Activated T-helper 2 cell treated with anti-CD3 and anti-CD28 coated beads, Interferon-gamma antibody, Interleukin-2, Interleukin-4, amounts not matched to agents 10 μg/mL and 5 μg/mL and 100 μg/mL, durations not matched to agents 14 hours and 24 hours and 36 hours (primary cell): ENCODE measurements at regions not wholly inside any gene's neighbourhood (a gene's known extent, or its start where the extent isn't known, plus 50 kb on each side); places are given as distances from the start of the nearest gene placed in this dataset.
"Not testable (repeated sequence)": the region's sequence is repeated elsewhere in the genome, so short reads cannot be mapped to it uniquely, and the experiment has no call there.

Experiments
- DNase-seq: peaks from one replicate; pipeline ENCODE4 v3.0.0; 2021; ENCODE audit warnings: low spot score
- H3K27ac Mint-ChIP-seq: one replicate; pipeline ENCODE4 v1.8.0; 2021; ENCODE audit warnings: mixed read lengths
- H3K27me3 Mint-ChIP-seq: one replicate; pipeline ENCODE4 v1.8.0; 2021; ENCODE audit warnings: low read depth, mixed read lengths
- H3K36me3 Mint-ChIP-seq: one replicate; pipeline ENCODE4 v1.8.0; 2021; ENCODE audit warnings: low read depth, mixed read lengths
- H3K4me1 Mint-ChIP-seq: one replicate; pipeline ENCODE4 v1.8.0; 2021; ENCODE audit warnings: low read depth, mixed read lengths
- H3K4me3 Mint-ChIP-seq: one replicate; pipeline ENCODE4 v1.8.0; 2021; ENCODE audit warnings: low read depth, mild to moderate bottlenecking, moderate library complexity, mixed read lengths
- H3K9me3 Mint-ChIP-seq: one replicate; pipeline ENCODE4 v1.8.0; 2021; ENCODE audit warnings: mixed read lengths
- intact Hi-C: fragments of 100-400 bp; cut with micrococcal nuclease; formaldehyde crosslinking; loops from one replicate; pipeline ENCODE4 v1.15.1; 2023

GRCh38 chrX:138873640-138874039, 162.1 kb upstream of the FGF13 start:
- H3K4me1 Mint-ChIP-seq, H3K36me3 Mint-ChIP-seq, intact Hi-C loops, H3K27ac Mint-ChIP-seq, H3K4me3 Mint-ChIP-seq, DNase-seq, H3K27me3 Mint-ChIP-seq, H3K9me3 Mint-ChIP-seq: not testable (repeated sequence)

- H3K36me3 Mint-ChIP-seq: no peaks in the 10 kb centered on the region
- no peaks in the 10 kb centered on the region for H3K9me3 Mint-ChIP-seq
- DNase-seq: no peak
- intact Hi-C loops: no loop called here
- no peak overlapping the region for H3K27ac Mint-ChIP-seq
- no peaks in the 10 kb centered on the region for H3K4me1 Mint-ChIP-seq
- no peak overlapping the region for H3K4me3 Mint-ChIP-seq
- H3K27me3 Mint-ChIP-seq: no peaks in the 10 kb centered on the region
Observed at GRCh38 chrX:138872537-138872936, 161.0 kb upstream of the FGF13 start.

- Mint-ChIP-seq H3K4me3 (no peak overlapping the region), H3K4me1 (no peaks in the 10 kb centered on the region), H3K27me3 (no peaks in the 10 kb centered on the region), H3K36me3 (no peaks in the 10 kb centered on the region), H3K27ac (no peak overlapping the region), H3K9me3 (no peaks in the 10 kb centered on the region)
- no peak for DNase-seq
- intact Hi-C loops: no loop called here
Observed at GRCh38 chrX:138871739-138872138, 160.2 kb upstream of the FGF13 start.

- no peak for DNase-seq
- no peak overlapping the region for H3K27ac Mint-ChIP-seq
- no peaks in the 10 kb centered on the region for H3K27me3 Mint-ChIP-seq
- no peaks in the 10 kb centered on the region for H3K36me3 Mint-ChIP-seq
- no peaks in the 10 kb centered on the region for H3K9me3 Mint-ChIP-seq
- H3K4me1 Mint-ChIP-seq: peaks cover 3% of the 10 kb centered on the region
- intact Hi-C loops: no loop called here
- H3K4me3 Mint-ChIP-seq: no peak overlapping the region
Observed at GRCh38 chrX:138866643-138867042, 155.1 kb upstream of the FGF13 start.

- no peak overlapping the region for H3K4me3 Mint-ChIP-seq
- H3K4me1 Mint-ChIP-seq: peaks cover 3% of the 10 kb centered on the region
- no peak overlapping the region for H3K27ac Mint-ChIP-seq
- intact Hi-C loops: no loop called here
- no peaks in the 10 kb centered on the region for H3K36me3 Mint-ChIP-seq
- DNase-seq: no peak
- no peaks in the 10 kb centered on the region for H3K27me3 Mint-ChIP-seq
- H3K9me3 Mint-ChIP-seq: no peaks in the 10 kb centered on the region
Observed at GRCh38 chrX:138865093-138865649, 153.7 kb upstream of the FGF13 start.

- no peaks in the 10 kb centered on the region for H3K36me3 Mint-ChIP-seq
Observed at GRCh38 chrX:138859421-138859820, 147.9 kb upstream of the FGF13 start.

GRCh38 chrX:138858951-138859350, 147.4 kb upstream of the FGF13 start:
- Mint-ChIP-seq H3K27ac (peak overlapping the region; percentile 72), H3K4me1 (peaks cover 14% of the 10 kb centered on the region), H3K9me3 (no peaks in the 10 kb centered on the region), H3K4me3 (no peak overlapping the region), H3K36me3 (no peaks in the 10 kb centered on the region), H3K27me3 (no peaks in the 10 kb centered on the region)
- intact Hi-C loops: no loop called here
- DNase-seq: no peak

More at GRCh38 chrX:138859421-138859820, 147.9 kb upstream of the FGF13 start:
- Mint-ChIP-seq H3K9me3 (no peaks in the 10 kb centered on the region), H3K4me3 (no peak overlapping the region), H3K4me1 (peaks cover 14% of the 10 kb centered on the region), H3K27ac (peak overlapping the region; percentile 72), H3K27me3 (no peaks in the 10 kb centered on the region)
- no peak for DNase-seq
- intact Hi-C loops: no loop called here

GRCh38 chrX:138858438-138858837, 146.9 kb upstream of the FGF13 start:
- DNase-seq: no peak
- intact Hi-C loops: no loop called here
- Mint-ChIP-seq H3K4me1 (peaks cover 14% of the 10 kb centered on the region), H3K27ac (peak overlapping the region; percentile 72), H3K27me3 (no peaks in the 10 kb centered on the region), H3K4me3 (no peak overlapping the region), H3K9me3 (no peaks in the 10 kb centered on the region), H3K36me3 (no peaks in the 10 kb centered on the region)

- Mint-ChIP-seq H3K27ac (no peak overlapping the region), H3K36me3 (no peaks in the 10 kb centered on the region), H3K9me3 (no peaks in the 10 kb centered on the region), H3K4me1 (peaks cover 11% of the 10 kb centered on the region), H3K4me3 (no peak overlapping the region), H3K27me3 (no peaks in the 10 kb centered on the region)
- DNase-seq: no peak
- intact Hi-C loops: no loop called here
Observed at GRCh38 chrX:138856881-138857604, 145.5 kb upstream of the FGF13 start.

GRCh38 chrX:138853936-138854335, 142.4 kb upstream of the FGF13 start:
- Mint-ChIP-seq H3K27ac (no peak overlapping the region), H3K36me3 (no peaks in the 10 kb centered on the region), H3K27me3 (no peaks in the 10 kb centered on the region), H3K4me3 (no peak overlapping the region), H3K9me3 (no peaks in the 10 kb centered on the region), H3K4me1 (peaks cover 6% of the 10 kb centered on the region)
- intact Hi-C loops: no loop called here
- no peak for DNase-seq

GRCh38 chrX:138849521-138849920, 138.0 kb upstream of the FGF13 start:
- intact Hi-C loops: no loop called here

GRCh38 chrX:138847930-138848329, 136.4 kb upstream of the FGF13 start:
- no peaks in the 10 kb centered on the region for H3K9me3 Mint-ChIP-seq
- intact Hi-C loops: no loop called here
- no peaks in the 10 kb centered on the region for H3K4me1 Mint-ChIP-seq
- no peaks in the 10 kb centered on the region for H3K27me3 Mint-ChIP-seq
- H3K4me3 Mint-ChIP-seq: no peak overlapping the region
- H3K36me3 Mint-ChIP-seq: no peaks in the 10 kb centered on the region
- no peak for DNase-seq
- H3K27ac Mint-ChIP-seq: no peak overlapping the region

More at GRCh38 chrX:138849521-138849920, 138.0 kb upstream of the FGF13 start:
- no peaks in the 10 kb centered on the region for H3K4me1 Mint-ChIP-seq
- DNase-seq: no peak
- H3K27me3 Mint-ChIP-seq: no peaks in the 10 kb centered on the region
- H3K27ac Mint-ChIP-seq: no peak overlapping the region
- no peak overlapping the region for H3K4me3 Mint-ChIP-seq
- H3K9me3 Mint-ChIP-seq: no peaks in the 10 kb centered on the region
- no peaks in the 10 kb centered on the region for H3K36me3 Mint-ChIP-seq

- no peaks in the 10 kb centered on the region for H3K27me3 Mint-ChIP-seq
- H3K36me3 Mint-ChIP-seq: no peaks in the 10 kb centered on the region
- no peak overlapping the region for H3K27ac Mint-ChIP-seq
- no peaks in the 10 kb centered on the region for H3K4me1 Mint-ChIP-seq
- H3K9me3 Mint-ChIP-seq: no peaks in the 10 kb centered on the region
- no peak for DNase-seq
- intact Hi-C loops: no loop called here
- H3K4me3 Mint-ChIP-seq: no peak overlapping the region
Observed at GRCh38 chrX:138845786-138846185, 134.3 kb upstream of the FGF13 start.
